Aorta (tissue), 5 donors: ENCODE measurements at regions not wholly inside any gene's neighbourhood (a gene's known extent, or its start where the extent isn't known, plus 50 kb on each side); places are given as distances from the start of the nearest gene placed in this dataset.
"Not testable (repeated sequence)": the region's sequence is repeated elsewhere in the genome, so short reads cannot be mapped to it uniquely, and the experiment has no call there.

ENCODE experiments used
- ATAC-seq: fragments of 200-7000 bp; cut with Tn5 transposase; one replicate; pipeline ENCODE4 v1.9.1; 2022; ENCODE audit warnings: moderate library complexity; ENCODE audit not compliant: low FRiP score
- DNase-seq, 2 donors: peaks; one replicate each; pipeline ENCODE4 v3.0.0-alpha.2; 2020
- H3K27ac ChIP-seq, 2 donors: one replicate each; pipeline ENCODE4 v1.5.1; 2013; ENCODE audit warnings: low read length in 2 of 2, mild to moderate bottlenecking in 2 of 2, moderate library complexity in 2 of 2, control low read depth in 1 of 2, inconsistent platforms in 1 of 2, low read depth in 1 of 2
- H3K27me3 ChIP-seq, 2 donors: one replicate each; pipeline ENCODE4 v1.6.1; 2013; ENCODE audit warnings: control low read depth in 1 of 2, low read length in 1 of 2, mild to moderate bottlenecking in 1 of 2, moderate library complexity in 1 of 2; ENCODE audit not compliant: insufficient read depth in 2 of 2, control insufficient read depth in 1 of 2
- H3K36me3 ChIP-seq, 2 donors: one replicate each; pipeline ENCODE4 v1.6.1; 2013; ENCODE audit warnings: control low read depth in 1 of 2, low read length in 1 of 2, mild to moderate bottlenecking in 1 of 2; ENCODE audit not compliant: insufficient read depth in 2 of 2, control insufficient read depth in 1 of 2
- H3K4me1 ChIP-seq, 2 donors: one replicate each; pipeline ENCODE4 v1.6.1; 2013; ENCODE audit warnings: low read length in 2 of 2, control low read depth in 1 of 2, mild to moderate bottlenecking in 1 of 2, moderate library complexity in 1 of 2; ENCODE audit not compliant: insufficient read depth in 2 of 2, control insufficient read depth in 1 of 2
- H3K4me3 ChIP-seq, 2 donors: one replicate each; pipeline ENCODE4 v1.5.1; 2013; ENCODE audit warnings: low read length in 2 of 2, control low read depth in 1 of 2, mild to moderate bottlenecking in 1 of 2
- H3K9me3 ChIP-seq: one replicate; pipeline ENCODE4 v1.6.1; 2013; ENCODE audit warnings: mild to moderate bottlenecking, low read length; ENCODE audit not compliant: control insufficient read depth
- WGBS, 2 donors: extraction: QIAGEN DNeasy Blood & Tissue Kit; methylation state at CpG; one replicate each; pipeline ENCODE4 v1.1.7; 2013; 5-methylcytosine and 5-hydroxymethylcytosine counted together
- intact Hi-C, 2 donors: fragments of 100-400 bp; cut with DNase I; formaldehyde crosslinking; loops; one replicate each; pipeline versions ENCODE4 v1.14.2 to v1.15.0; 2022
- donor health status: healthy with polysubstance abuse.
- donor health status: Bipolar disorder and iron deficiency.
- donor health status: DM: no; HTN: no; CAD: no.
- donor health status: DM: no; HTN: no; CAD: no.
- donor health status: DM: yes; HTN: yes; CAD: no.

DNA sequence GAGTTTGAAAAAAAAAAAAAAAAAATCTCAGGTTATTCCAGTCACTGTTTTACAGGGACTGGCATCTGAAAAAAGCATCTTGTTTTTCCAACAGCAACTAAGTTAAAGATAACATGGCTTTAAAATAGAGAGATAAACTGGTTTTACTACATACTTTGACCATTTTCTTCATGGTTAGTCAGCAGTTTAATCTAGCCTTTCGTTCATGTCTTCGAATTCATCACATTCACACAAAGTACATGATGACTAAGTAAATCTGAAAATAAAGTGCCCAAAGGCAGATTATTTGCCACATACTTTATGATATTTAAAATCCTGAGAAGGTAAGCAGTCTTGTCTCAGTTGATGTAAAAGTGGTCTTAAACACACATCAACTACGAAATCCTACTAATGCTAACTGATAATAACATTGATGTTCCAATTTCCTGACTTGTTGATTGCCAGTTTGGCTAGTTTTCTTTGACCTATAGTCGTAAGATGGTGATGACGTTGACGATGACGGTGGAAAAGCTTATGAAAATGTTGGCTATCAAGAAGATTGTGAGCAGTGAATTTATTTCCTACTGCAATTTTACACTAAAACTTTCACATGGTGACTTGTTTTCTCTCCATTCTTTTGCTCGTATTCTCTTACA lies 540.5 kb upstream of the BOD1L1 start:
- H3K27me3 ChIP-seq, result no peaks in the 10 kb centered on the region
- no peaks in the 10 kb centered on the region for H3K4me1 ChIP-seq
- H3K9me3 ChIP-seq, result no peaks in the 10 kb centered on the region
- ATAC-seq, result no peak
- no peaks in the 10 kb centered on the region for H3K36me3 ChIP-seq
- WGBS, 2 donors, result 80% methylated on average over 8 of the region's 8 CpGs
- intact Hi-C loops, result no loop called here
- H3K27ac ChIP-seq, result no peak overlapping the region
- DNase-seq, result no peak
- no peak overlapping the region for H3K4me3 ChIP-seq

DNA sequence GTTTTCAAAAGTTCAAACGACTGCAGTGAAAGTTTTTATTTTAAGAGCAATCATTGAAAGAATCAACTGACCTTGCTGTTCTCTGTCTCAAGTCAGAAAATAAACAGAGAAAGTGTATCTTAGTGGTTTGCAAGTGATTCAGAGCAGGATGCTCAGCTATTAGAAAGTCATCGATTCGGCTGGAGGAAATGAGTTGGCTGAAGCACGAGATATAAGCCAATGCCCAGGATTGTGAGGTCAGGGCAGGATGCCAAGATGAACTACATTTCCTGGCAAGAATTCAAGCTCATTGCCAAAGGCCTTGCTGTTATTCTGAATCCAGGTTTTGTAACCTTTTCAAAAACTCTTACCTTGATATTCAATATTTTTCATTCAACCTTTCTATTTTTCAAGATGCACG lies 541.4 kb upstream of the BOD1L1 start:
- H3K4me1 ChIP-seq, result no peaks in the 10 kb centered on the region
- intact Hi-C loops, result no loop called here
- H3K9me3 ChIP-seq, result no peaks in the 10 kb centered on the region
- no peaks in the 10 kb centered on the region for H3K27me3 ChIP-seq
- no peak for DNase-seq
- no peak overlapping the region for H3K27ac ChIP-seq
- H3K36me3 ChIP-seq, result no peaks in the 10 kb centered on the region
- WGBS, 2 donors, result 26 to 28% methylated on average over 5 of the region's 5 CpGs
- ATAC-seq, result no peak
- H3K4me3 ChIP-seq, result no peak overlapping the region

DNA sequence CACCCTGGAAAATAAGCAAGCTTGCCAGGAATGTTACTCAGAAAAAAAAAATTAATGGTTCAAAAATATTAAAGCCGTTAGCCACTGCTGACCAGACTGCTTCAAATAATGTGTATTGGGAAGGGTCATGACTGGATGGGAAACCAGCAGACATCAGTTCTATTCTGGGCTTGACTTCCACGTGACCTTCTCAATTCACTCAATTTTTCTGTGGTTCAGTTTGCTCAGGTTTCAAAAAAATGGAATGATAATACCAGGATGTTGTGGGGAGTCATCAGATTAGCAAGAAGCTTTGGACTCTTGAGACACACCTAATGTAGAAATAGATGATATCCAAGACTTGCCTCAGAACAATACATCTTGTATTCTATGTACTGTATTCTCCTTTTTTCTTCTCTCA lies 541.9 kb upstream of the BOD1L1 start:
- ATAC-seq, result no peak
- H3K9me3 ChIP-seq, result no peaks in the 10 kb centered on the region
- no peak for DNase-seq
- H3K4me3 ChIP-seq, result no peak overlapping the region
- WGBS, 2 donors, result 30 to 42% methylated on average over 2 of the region's 2 CpGs
- intact Hi-C loops, result no loop called here
- H3K36me3 ChIP-seq, result no peaks in the 10 kb centered on the region
- H3K27me3 ChIP-seq, result no peaks in the 10 kb centered on the region
- H3K4me1 ChIP-seq, result no peaks in the 10 kb centered on the region
- no peak overlapping the region for H3K27ac ChIP-seq

GRCh38 chr4:14169940-14170339 lies 542.4 kb upstream of the BOD1L1 start:
- intact Hi-C loops, DNase-seq, H3K36me3 ChIP-seq, ATAC-seq, H3K4me1 ChIP-seq, H3K4me3 ChIP-seq, H3K9me3 ChIP-seq, H3K27ac ChIP-seq, H3K27me3 ChIP-seq: not testable (repeated sequence)
- WGBS, 2 donors, result 63 to 79% methylated on average over 6 of the region's 6 CpGs

- no peaks in the 10 kb centered on the region for H3K4me1 ChIP-seq
- H3K4me3 ChIP-seq, result no peak overlapping the region
- intact Hi-C loops, result no loop called here
- DNase-seq (no peak), ATAC-seq (no peak)
- no peaks in the 10 kb centered on the region for H3K36me3 ChIP-seq
- H3K27me3 ChIP-seq, result no peaks in the 10 kb centered on the region
- H3K9me3 ChIP-seq, result peaks cover 1% of the 10 kb centered on the region
- no peak overlapping the region for H3K27ac ChIP-seq
- WGBS, 2 donors, result 76 to 87% methylated on average over 3 of the region's 3 CpGs
Measured at GRCh38 chr4:14176613-14177012, 549.1 kb upstream of the BOD1L1 start.

DNA sequence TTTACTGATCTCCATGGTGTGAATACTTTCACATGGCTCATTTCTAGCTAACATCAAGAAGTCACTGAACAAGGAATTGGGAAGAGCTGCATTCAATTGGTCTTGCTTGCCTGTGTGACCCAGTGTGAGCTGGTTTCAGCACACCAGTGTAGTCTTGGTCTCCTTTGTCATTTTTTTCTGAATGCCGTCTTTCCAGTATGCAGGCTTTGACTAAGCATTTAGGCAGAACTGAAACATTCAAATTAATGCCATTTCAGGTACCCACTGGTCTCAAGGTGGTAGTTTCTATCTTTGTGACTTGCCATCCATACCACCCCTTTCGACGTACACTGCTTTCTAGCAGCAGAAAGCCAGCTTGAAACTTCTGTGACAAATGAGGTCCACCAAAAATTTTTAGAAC lies 550.5 kb upstream of the BOD1L1 start:
- ATAC-seq (no peak), DNase-seq (no peak)
- Histone ChIP-seq H3K27ac (no peak overlapping the region), H3K4me3 (no peak overlapping the region), H3K9me3 (peaks cover 1% of the 10 kb centered on the region), H3K36me3 (no peaks in the 10 kb centered on the region), H3K27me3 (no peaks in the 10 kb centered on the region), H3K4me1 (no peaks in the 10 kb centered on the region)
- WGBS, 2 donors, result 70 to 79% methylated on average over 3 of the region's 3 CpGs
- intact Hi-C loops, result no loop called here

DNA sequence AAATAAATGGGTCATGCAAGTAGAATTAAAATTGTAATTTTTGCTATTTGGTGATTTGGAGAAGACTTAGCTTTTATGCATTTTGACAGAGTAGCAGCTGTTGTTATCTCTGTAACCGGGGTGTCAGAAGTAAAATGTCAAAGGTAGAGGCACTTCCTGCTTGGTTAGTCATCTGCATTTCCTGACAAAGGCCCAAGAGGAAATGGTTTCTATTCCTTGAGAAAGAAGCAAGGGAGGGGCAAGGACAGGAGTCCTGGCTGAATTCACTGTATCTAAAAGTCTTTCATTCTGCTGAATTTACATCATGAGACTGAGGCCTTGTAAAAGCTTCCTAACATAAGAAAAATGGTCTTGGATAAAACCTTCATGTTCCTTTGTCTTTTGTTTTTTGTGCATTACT lies 550.9 kb upstream of the BOD1L1 start:
- Histone ChIP-seq H3K4me3 (no peak overlapping the region), H3K4me1 (no peaks in the 10 kb centered on the region), H3K36me3 (no peaks in the 10 kb centered on the region), H3K27ac (no peak overlapping the region), H3K9me3 (peaks cover 1% of the 10 kb centered on the region), H3K27me3 (no peaks in the 10 kb centered on the region)
- DNase-seq (no peak), ATAC-seq (no peak)
- intact Hi-C loops, result no loop called here
- 6 to 9% methylated on average over 1 of the region's 1 CpG for WGBS, 2 donors

- Histone ChIP-seq H3K36me3 (no peaks in the 10 kb centered on the region), H3K27ac (no peak overlapping the region), H3K27me3 (no peaks in the 10 kb centered on the region), H3K4me1 (no peaks in the 10 kb centered on the region), H3K4me3 (no peak overlapping the region), H3K9me3 (peaks cover 1% of the 10 kb centered on the region)
- intact Hi-C loops, result no loop called here
- no peak for DNase-seq
- WGBS, 2 donors, result 78 to 82% methylated on average over 2 of the region's 2 CpGs
- ATAC-seq, result no peak
Measured at GRCh38 chr4:14180166-14180565, 552.6 kb upstream of the BOD1L1 start.

DNA sequence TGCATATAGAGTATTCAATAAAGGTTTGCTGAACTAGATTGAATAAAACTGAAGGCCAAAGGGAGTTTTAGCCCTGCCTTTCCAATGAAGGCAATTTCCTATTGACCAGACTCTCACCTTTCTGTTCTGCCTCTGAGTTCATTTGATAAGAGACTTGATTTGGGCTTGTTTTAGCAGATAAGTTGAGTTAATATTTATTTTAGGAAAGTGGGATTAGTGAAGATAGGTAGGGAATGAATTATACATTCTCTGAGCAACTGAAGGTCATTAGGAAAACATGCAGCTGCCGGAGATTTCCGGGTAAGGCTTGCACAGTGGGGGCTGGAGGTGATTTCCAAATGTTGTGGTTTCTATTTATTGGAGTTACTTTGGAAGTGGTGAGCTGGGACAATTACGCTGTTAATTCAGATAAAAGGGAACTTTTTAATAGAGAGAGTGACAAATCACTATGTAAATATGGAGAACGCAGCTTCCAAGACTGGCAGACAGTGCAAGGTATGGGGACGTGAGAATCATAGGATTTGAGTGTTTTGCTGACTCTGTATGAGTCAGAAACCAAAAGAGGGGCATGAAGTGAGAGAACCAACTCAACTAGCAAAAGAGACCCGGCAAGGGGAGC lies 553.6 kb upstream of the BOD1L1 start:
- DNase-seq, result no peak
- no peak overlapping the region for H3K4me3 ChIP-seq
- peaks cover 1% of the 10 kb centered on the region for H3K9me3 ChIP-seq
- 55 to 61% methylated on average over 6 of the region's 6 CpGs for WGBS, 2 donors
- no peaks in the 10 kb centered on the region for H3K36me3 ChIP-seq
- no peak for ATAC-seq
- intact Hi-C loops, result no loop called here
- no peaks in the 10 kb centered on the region for H3K4me1 ChIP-seq
- H3K27ac ChIP-seq, result no peak overlapping the region
- no peaks in the 10 kb centered on the region for H3K27me3 ChIP-seq
